Ascending aorta (tissue), 2 donors: ENCODE measurements at regions not wholly inside any gene's neighbourhood (a gene's known extent, or its start where the extent isn't known, plus 50 kb on each side); places are given as distances from the start of the nearest gene placed in this dataset.

Source experiments
- DNase-seq, 2 donors: peaks; one replicate each; pipeline ENCODE4 v3.0.0-alpha.2; 2019; ENCODE audit warnings: low spot score in 2 of 2
- H3K27ac ChIP-seq, 2 donors: fragments of 200-600 bp; sonication (generic); one replicate each; pipeline ENCODE4 v1.5.1; 2016 to 2017; ENCODE audit warnings: mild to moderate bottlenecking in 1 of 2
- H3K27me3 ChIP-seq: fragments of 200-600 bp; sonication (generic); one replicate; pipeline ENCODE4 v1.5.1; 2017
- H3K36me3 ChIP-seq, 2 donors: fragments of 200-600 bp; sonication (generic); one replicate each; pipeline ENCODE4 v1.5.1; 2016
- H3K4me1 ChIP-seq, 2 donors: fragments of 200-600 bp; sonication (generic); one replicate each; pipeline ENCODE4 v1.5.1; 2016 to 2017; ENCODE audit warnings: mild to moderate bottlenecking in 1 of 2
- H3K4me3 ChIP-seq, 2 donors: fragments of 200-600 bp; sonication (generic); one replicate each; pipeline ENCODE4 v1.5.1; 2016 to 2017; ENCODE audit warnings: mild to moderate bottlenecking in 1 of 2
- H3K9me3 ChIP-seq, 2 donors: fragments of 200-600 bp; sonication (generic); one replicate each; pipeline ENCODE4 v1.5.1; 2016
- CTCF ChIP-seq, 3 experiments: fragments of 200-600 bp in 2 of 3; fragments of 450-650 bp in 1 of 3; sonication (generic) in 2 of 3; IDR thresholded peaks; one replicate each; pipeline ENCODE4 v1.5.1; 2016 to 2019; ENCODE audit warnings: antibody characterized with exemption in 3 of 3, mild to moderate bottlenecking in 1 of 3, moderate library complexity in 1 of 3
- intact Hi-C: fragments of 100-400 bp; cut with DNase I; formaldehyde crosslinking; loops from one replicate; pipeline ENCODE4 v1.15.1; 2023

GRCh38 chr13:65971541-65971940 lies 1258.6 kb downstream of the PCDH9 start:
- TF ChIP-seq CTCF (IDR thresholded peaks at IDR 0.05) = no peak
- intact Hi-C loops = no loop called here
- no peak for DNase-seq
- Histone ChIP-seq H3K9me3 (no peaks in the 10 kb centered on the region), H3K27me3 (no peaks in the 10 kb centered on the region), H3K4me1 (no peaks in the 10 kb centered on the region), H3K27ac (no peak overlapping the region), H3K36me3 (no peaks in the 10 kb centered on the region), H3K4me3 (no peak overlapping the region)

GRCh38 chr13:65966991-65967451 lies 1263.1 kb downstream of the PCDH9 start:
- H3K27me3 ChIP-seq = no peaks in the 10 kb centered on the region
- no peaks in the 10 kb centered on the region for H3K9me3 ChIP-seq
- no peaks in the 10 kb centered on the region for H3K4me1 ChIP-seq
- H3K4me3 ChIP-seq = no peak overlapping the region
- no peaks in the 10 kb centered on the region for H3K36me3 ChIP-seq
- no peak overlapping the region for H3K27ac ChIP-seq
- no peak for DNase-seq
- intact Hi-C loops = no loop called here
- peak in 2 of 3 experiments; percentile 13 to 29 for TF ChIP-seq CTCF (IDR thresholded peaks at IDR 0.05)

DNA sequence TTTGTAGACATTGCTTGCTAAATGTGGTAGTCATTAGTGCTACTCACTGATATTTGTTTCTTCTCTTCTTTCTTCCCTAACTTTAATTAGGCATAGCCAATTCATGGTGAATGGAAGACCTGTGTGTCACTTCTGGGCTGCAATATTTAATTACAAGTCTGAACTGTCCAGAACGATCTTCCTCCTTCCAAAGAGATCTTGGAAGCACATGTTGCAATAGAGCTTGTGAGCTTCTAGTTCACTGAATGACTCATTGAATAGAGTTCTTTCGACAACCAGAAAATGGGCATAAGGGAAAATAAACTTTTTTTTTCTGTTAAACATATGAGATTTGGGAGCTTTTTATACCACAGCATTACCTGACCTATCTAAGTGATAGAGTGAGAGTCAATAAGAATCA lies 1264.6 kb downstream of the PCDH9 start:
- Histone ChIP-seq H3K4me3 (no peak overlapping the region), H3K27me3 (no peaks in the 10 kb centered on the region), H3K36me3 (no peaks in the 10 kb centered on the region), H3K4me1 (no peaks in the 10 kb centered on the region), H3K9me3 (no peaks in the 10 kb centered on the region), H3K27ac (no peak overlapping the region)
- no peak for DNase-seq
- TF ChIP-seq CTCF (IDR thresholded peaks at IDR 0.05) = no peak
- intact Hi-C loops = no loop called here

DNA sequence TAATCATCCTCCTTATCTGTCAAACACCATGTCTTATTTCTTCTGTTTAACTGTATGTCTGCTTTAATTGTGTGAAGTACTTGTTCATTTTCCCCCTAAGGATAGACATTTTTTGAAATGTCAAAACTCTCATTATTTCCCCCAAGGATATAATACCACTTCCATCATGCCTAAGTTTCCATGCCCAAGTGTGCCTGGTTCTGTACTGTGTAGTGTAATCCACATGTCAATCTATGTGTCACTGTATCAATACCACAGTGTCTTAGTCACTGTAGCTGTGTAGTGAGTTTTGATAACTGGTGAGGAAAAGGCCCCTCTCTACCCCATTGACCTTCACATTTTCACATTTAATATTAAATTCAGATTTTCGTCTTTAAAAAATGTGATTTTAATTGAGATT lies 1265.5 kb downstream of the PCDH9 start:
- intact Hi-C loops = no loop called here
- Histone ChIP-seq H3K27me3 (no peaks in the 10 kb centered on the region), H3K4me3 (no peak overlapping the region), H3K9me3 (no peaks in the 10 kb centered on the region), H3K36me3 (no peaks in the 10 kb centered on the region), H3K27ac (no peak overlapping the region), H3K4me1 (no peaks in the 10 kb centered on the region)
- DNase-seq = no peak
- TF ChIP-seq CTCF (IDR thresholded peaks at IDR 0.05) = no peak

GRCh38 chr13:65959305-65959704 lies 1270.8 kb downstream of the PCDH9 start:
- H3K9me3 ChIP-seq = no peaks in the 10 kb centered on the region
- intact Hi-C loops = no loop called here
- no peaks in the 10 kb centered on the region for H3K27me3 ChIP-seq
- no peak overlapping the region for H3K4me3 ChIP-seq
- H3K36me3 ChIP-seq = no peaks in the 10 kb centered on the region
- no peaks in the 10 kb centered on the region for H3K4me1 ChIP-seq
- no peak overlapping the region for H3K27ac ChIP-seq
- DNase-seq = no peak
- no peak for TF ChIP-seq CTCF (IDR thresholded peaks at IDR 0.05)

- Histone ChIP-seq H3K27ac (no peak overlapping the region), H3K4me3 (no peak overlapping the region), H3K27me3 (no peaks in the 10 kb centered on the region), H3K9me3 (no peaks in the 10 kb centered on the region), H3K4me1 (peaks cover 0 to 4% of the 10 kb centered on the region in 2 donors), H3K36me3 (no peaks in the 10 kb centered on the region)
- TF ChIP-seq CTCF (IDR thresholded peaks at IDR 0.05) = no peak
- intact Hi-C loops = no loop called here
- DNase-seq = no peak
Measured at GRCh38 chr13:65946387-65946786, 1283.7 kb downstream of the PCDH9 start.
